Hepatocyte (in vitro differentiated cells): ENCODE measurements at regions not wholly inside any gene's neighbourhood (a gene's known extent, or its start where the extent isn't known, plus 50 kb on each side); places are given as distances from the start of the nearest gene placed in this dataset.

Experiments
- CTCF ChIP-seq: fragments of 200-600 bp; sonication (generic); IDR thresholded peaks from 2 replicates; pipeline ENCODE4 v1.5.1; 2016; ENCODE audit warnings: antibody characterized with exemption, mild to moderate bottlenecking; ENCODE audit not compliant: poor library complexity
- EZH2 ChIP-seq: fragments of 200-600 bp; sonication (generic); IDR thresholded peaks from 2 replicates; pipeline ENCODE4 v1.6.1; 2016; ENCODE audit warnings: antibody characterized with exemption, mild to moderate bottlenecking, borderline replicate concordance

- no peak for TF ChIP-seq CTCF
- TF ChIP-seq EZH2: no peak
Observed at GRCh38 chr3:178353006-178353694, 183.1 kb upstream of the KCNMB2 start.
